Vagina (tissue), 2 donors: ENCODE measurements at regions not wholly inside any gene's neighbourhood (a gene's known extent, or its start where the extent isn't known, plus 50 kb on each side); places are given as distances from the start of the nearest gene placed in this dataset.

Source experiments
- CTCF ChIP-seq, 3 experiments: fragments of 450-650 bp in 2 of 3; fragments of 200-600 bp in 1 of 3; sonication (generic) in 1 of 3; IDR thresholded peaks; one replicate each; pipeline ENCODE4 v1.5.1; 2017 to 2019; ENCODE audit warnings: antibody characterized with exemption in 3 of 3, mild to moderate bottlenecking in 2 of 3, moderate library complexity in 2 of 3
- POLR2A ChIP-seq, 2 donors: fragments of 450-650 bp; IDR thresholded peaks; one replicate each; pipeline ENCODE4 v1.6.1; 2017; ENCODE audit warnings: antibody characterized with exemption in 2 of 2, mild to moderate bottlenecking in 2 of 2, moderate library complexity in 2 of 2
- POLR2AphosphoS5 ChIP-seq, 2 donors: sonication (generic); formaldehyde crosslinking; IDR thresholded peaks; one replicate each; pipeline ENCODE4 v1.9.0; 2017; ENCODE audit warnings: antibody characterized with exemption in 2 of 2, mild to moderate bottlenecking in 2 of 2, low read depth in 1 of 2; ENCODE audit not compliant: insufficient read depth in 1 of 2

- TF ChIP-seq CTCF (IDR thresholded peaks at IDR 0.05) (no peak), POLR2AphosphoS5 (IDR thresholded peaks at IDR 0.05; ENCODE audit: insufficient read depth in 1 of 2, low read depth in 1 of 2) (no peak), POLR2A (IDR thresholded peaks at IDR 0.05) (no peak)
Measured at GRCh38 chr19:7400815-7401214, 52.1 kb downstream of the ARHGEF18 start.
